SK-N-SH (cell line): ENCODE measurements at regions not wholly inside any gene's neighbourhood (a gene's known extent, or its start where the extent isn't known, plus 50 kb on each side); places are given as distances from the start of the nearest gene placed in this dataset.

Experiments used
- JUND ChIP-seq: IDR thresholded peaks from 2 replicates; pipeline ENCODE4 v1.4.0; 2012
- RAD21 ChIP-seq: IDR thresholded peaks from 2 replicates; pipeline ENCODE4 v1.6.1; 2012; ENCODE audit warnings: mild to moderate bottlenecking, low read length
- RXRA ChIP-seq: IDR thresholded peaks from 2 replicates; pipeline ENCODE4 v1.4.0; 2012; ENCODE audit warnings: low read depth, mild to moderate bottlenecking, borderline replicate concordance
- SIN3A ChIP-seq: IDR thresholded peaks from 2 replicates; pipeline ENCODE4 v1.6.1; 2012; ENCODE audit warnings: low read depth, mild to moderate bottlenecking, low read length, moderate library complexity, borderline replicate concordance
- YY1 ChIP-seq: IDR thresholded peaks from 2 replicates; pipeline ENCODE4 v1.4.0; 2012; ENCODE audit warnings: low read depth, mild to moderate bottlenecking
- TF ChIP-seq, protein P1 (sequence below): fragments of 200-600 bp; sonication (generic); IDR thresholded peaks from 2 replicates; pipeline ENCODE4 v1.6.1; 2017; ENCODE audit warnings: antibody characterized with exemption, mild to moderate bottlenecking, moderate library complexity
- TF ChIP-seq, protein P2 (sequence below): IDR thresholded peaks from 2 replicates; pipeline ENCODE4 v1.4.0; 2012; ENCODE audit warnings: low read depth

GRCh38 chr16:54506741-54507500 lies 220.3 kb upstream of the IRX3 start:
- TF ChIP-seq, protein P1, sequence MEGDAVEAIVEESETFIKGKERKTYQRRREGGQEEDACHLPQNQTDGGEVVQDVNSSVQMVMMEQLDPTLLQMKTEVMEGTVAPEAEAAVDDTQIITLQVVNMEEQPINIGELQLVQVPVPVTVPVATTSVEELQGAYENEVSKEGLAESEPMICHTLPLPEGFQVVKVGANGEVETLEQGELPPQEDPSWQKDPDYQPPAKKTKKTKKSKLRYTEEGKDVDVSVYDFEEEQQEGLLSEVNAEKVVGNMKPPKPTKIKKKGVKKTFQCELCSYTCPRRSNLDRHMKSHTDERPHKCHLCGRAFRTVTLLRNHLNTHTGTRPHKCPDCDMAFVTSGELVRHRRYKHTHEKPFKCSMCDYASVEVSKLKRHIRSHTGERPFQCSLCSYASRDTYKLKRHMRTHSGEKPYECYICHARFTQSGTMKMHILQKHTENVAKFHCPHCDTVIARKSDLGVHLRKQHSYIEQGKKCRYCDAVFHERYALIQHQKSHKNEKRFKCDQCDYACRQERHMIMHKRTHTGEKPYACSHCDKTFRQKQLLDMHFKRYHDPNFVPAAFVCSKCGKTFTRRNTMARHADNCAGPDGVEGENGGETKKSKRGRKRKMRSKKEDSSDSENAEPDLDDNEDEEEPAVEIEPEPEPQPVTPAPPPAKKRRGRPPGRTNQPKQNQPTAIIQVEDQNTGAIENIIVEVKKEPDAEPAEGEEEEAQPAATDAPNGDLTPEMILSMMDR: no peak
- TF ChIP-seq RAD21: no peak; the same call in 1 of the 2 replicates
- TF ChIP-seq, protein P2, sequence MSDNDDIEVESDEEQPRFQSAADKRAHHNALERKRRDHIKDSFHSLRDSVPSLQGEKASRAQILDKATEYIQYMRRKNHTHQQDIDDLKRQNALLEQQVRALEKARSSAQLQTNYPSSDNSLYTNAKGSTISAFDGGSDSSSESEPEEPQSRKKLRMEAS: no peak
- TF ChIP-seq RXRA: no peak
- TF ChIP-seq SIN3A: no peak
- no peak for TF ChIP-seq YY1
- no peak for TF ChIP-seq JUND
